Endothelial cell (in vitro differentiated cells): ENCODE measurements at regions not wholly inside any gene's neighbourhood (a gene's known extent, or its start where the extent isn't known, plus 50 kb on each side); places are given as distances from the start of the nearest gene placed in this dataset.

Experiments
- DNase-seq: peaks from one replicate; pipeline ENCODE4 v3.0.0; 2021; ENCODE audit warnings: low spot score
- H3K27ac Mint-ChIP-seq: one replicate; pipeline ENCODE4 v1.8.0; 2021; ENCODE audit warnings: mixed read lengths, inconsistent platforms; ENCODE audit not compliant: unreplicated experiment
- H3K27me3 Mint-ChIP-seq: one replicate; pipeline ENCODE4 v1.8.0; 2021; ENCODE audit warnings: mild to moderate bottlenecking, moderate library complexity, mixed read lengths, inconsistent platforms; ENCODE audit not compliant: unreplicated experiment
- H3K36me3 Mint-ChIP-seq: one replicate; pipeline ENCODE4 v1.8.0; 2021; ENCODE audit warnings: mild to moderate bottlenecking, low read depth, mixed read lengths, inconsistent platforms; ENCODE audit not compliant: unreplicated experiment
- H3K4me1 Mint-ChIP-seq: one replicate; pipeline ENCODE4 v1.8.0; 2021; ENCODE audit warnings: mild to moderate bottlenecking, mixed read lengths, inconsistent platforms; ENCODE audit not compliant: unreplicated experiment
- H3K4me3 Mint-ChIP-seq: one replicate; pipeline ENCODE4 v1.8.0; 2021; ENCODE audit warnings: mild to moderate bottlenecking, mixed read lengths, inconsistent platforms; ENCODE audit not compliant: unreplicated experiment
- H3K9me3 Mint-ChIP-seq: one replicate; pipeline ENCODE4 v1.8.0; 2021; ENCODE audit warnings: mixed read lengths, inconsistent platforms; ENCODE audit not compliant: unreplicated experiment
- TF ChIP-seq, protein P1 (sequence below): fragments of 200-600 bp; sonication (generic); IDR thresholded peaks from one replicate; pipeline ENCODE4 v1.5.0; 2021; ENCODE audit warnings: antibody characterized with exemption; ENCODE audit not compliant: unreplicated experiment

DNA sequence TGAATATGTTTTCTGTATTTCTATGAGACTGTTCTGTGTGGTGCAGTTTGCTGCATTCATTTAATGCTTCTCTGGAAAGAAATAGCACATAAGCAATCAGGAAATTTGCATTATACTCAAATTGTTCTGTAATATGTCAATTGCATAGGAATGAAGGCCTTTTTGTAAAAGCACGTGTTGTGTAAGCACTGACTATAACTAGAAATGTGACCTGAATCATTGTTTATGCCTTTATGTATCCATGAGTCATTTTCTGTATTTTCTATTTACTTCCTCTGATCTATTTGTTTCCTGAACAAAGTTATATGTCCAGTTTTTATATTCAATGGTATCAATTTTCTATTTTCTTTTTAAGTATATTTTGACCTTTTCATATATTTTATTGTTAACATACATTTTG lies 1455.3 kb downstream of the GRIK2 start:
- no peak overlapping the region for H3K4me3 Mint-ChIP-seq
- no peaks in the 10 kb centered on the region for H3K9me3 Mint-ChIP-seq

DNA sequence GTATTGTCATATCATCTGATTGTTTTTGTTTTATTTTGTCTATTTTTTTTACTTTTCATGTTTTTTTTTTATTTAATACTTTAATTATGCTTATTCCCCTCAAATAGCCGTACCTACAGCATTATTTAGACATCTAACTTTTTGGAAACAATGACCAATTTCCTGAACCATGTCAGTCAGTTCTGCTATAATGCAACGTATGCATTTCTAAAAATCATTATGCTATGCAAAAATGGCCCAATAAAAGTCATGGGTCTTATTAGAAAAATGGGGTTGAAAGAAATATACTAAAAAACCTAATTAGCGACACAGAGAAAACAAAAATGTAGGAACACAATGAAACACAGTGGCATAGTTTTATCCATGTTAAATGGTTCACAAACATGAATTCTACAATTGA lies 1454.7 kb downstream of the GRIK2 start:
- no peaks in the 10 kb centered on the region for H3K36me3 Mint-ChIP-seq
- no peak for DNase-seq
- H3K4me1 Mint-ChIP-seq = no peaks in the 10 kb centered on the region
- no peak overlapping the region for H3K27ac Mint-ChIP-seq
- H3K27me3 Mint-ChIP-seq = no peaks in the 10 kb centered on the region
- H3K9me3 Mint-ChIP-seq = no peaks in the 10 kb centered on the region
- H3K4me3 Mint-ChIP-seq = no peak overlapping the region
- TF ChIP-seq, protein P1, sequence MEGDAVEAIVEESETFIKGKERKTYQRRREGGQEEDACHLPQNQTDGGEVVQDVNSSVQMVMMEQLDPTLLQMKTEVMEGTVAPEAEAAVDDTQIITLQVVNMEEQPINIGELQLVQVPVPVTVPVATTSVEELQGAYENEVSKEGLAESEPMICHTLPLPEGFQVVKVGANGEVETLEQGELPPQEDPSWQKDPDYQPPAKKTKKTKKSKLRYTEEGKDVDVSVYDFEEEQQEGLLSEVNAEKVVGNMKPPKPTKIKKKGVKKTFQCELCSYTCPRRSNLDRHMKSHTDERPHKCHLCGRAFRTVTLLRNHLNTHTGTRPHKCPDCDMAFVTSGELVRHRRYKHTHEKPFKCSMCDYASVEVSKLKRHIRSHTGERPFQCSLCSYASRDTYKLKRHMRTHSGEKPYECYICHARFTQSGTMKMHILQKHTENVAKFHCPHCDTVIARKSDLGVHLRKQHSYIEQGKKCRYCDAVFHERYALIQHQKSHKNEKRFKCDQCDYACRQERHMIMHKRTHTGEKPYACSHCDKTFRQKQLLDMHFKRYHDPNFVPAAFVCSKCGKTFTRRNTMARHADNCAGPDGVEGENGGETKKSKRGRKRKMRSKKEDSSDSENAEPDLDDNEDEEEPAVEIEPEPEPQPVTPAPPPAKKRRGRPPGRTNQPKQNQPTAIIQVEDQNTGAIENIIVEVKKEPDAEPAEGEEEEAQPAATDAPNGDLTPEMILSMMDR = no peak

More for the DNA sequence above, 1455.3 kb downstream of the GRIK2 start:
- DNase-seq = no peak
- no peaks in the 10 kb centered on the region for H3K27me3 Mint-ChIP-seq
- no peaks in the 10 kb centered on the region for H3K4me1 Mint-ChIP-seq
- TF ChIP-seq, protein P1 = no peak
- H3K27ac Mint-ChIP-seq = no peak overlapping the region
- no peaks in the 10 kb centered on the region for H3K36me3 Mint-ChIP-seq

DNA sequence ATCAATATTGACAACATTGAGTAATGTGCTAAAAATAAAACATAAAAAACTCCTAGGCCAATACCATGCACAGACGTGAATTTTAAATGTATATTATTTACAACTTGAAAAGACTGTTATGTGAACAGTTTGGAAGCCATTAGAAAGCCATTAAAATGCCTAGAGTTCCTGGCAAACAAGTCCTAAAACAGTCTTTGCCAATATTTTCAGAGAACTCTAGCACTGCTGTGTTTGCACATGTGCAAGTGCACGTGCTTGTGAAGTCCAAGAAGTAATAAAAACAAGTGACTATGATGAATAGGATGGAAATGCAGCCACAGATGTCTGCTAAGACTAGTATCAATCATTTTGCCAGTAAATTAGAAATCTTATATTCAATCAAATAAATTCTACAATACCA lies 1447.6 kb downstream of the GRIK2 start:
- H3K9me3 Mint-ChIP-seq = no peaks in the 10 kb centered on the region
- TF ChIP-seq, protein P1 = no peak
- no peaks in the 10 kb centered on the region for H3K36me3 Mint-ChIP-seq
- no peak overlapping the region for H3K4me3 Mint-ChIP-seq
- H3K27me3 Mint-ChIP-seq = no peaks in the 10 kb centered on the region
- no peak overlapping the region for H3K27ac Mint-ChIP-seq
- H3K4me1 Mint-ChIP-seq = no peaks in the 10 kb centered on the region
- DNase-seq = no peak

DNA sequence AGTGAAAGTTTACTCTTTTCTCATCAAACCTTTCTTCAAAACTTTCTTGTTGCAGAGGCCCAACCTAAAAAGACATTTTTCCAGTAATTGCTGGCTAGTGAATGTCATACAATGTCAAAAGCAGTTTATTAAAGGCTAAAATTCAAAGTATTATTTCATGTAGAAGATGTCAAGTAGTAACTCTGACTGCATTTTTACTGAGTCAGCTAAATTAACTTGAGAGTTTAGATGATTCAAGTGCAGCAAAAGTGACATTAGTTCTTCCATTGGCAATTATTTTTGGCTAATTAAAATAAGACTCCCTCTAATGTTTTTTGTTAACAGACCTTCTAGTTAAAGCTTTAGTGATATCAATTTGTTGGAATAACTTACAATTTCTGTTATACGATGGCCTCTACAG lies 1438.5 kb downstream of the GRIK2 start:
- TF ChIP-seq, protein P1 = no peak
- no peak for DNase-seq
- Mint-ChIP-seq H3K4me1 (peaks cover 2% of the 10 kb centered on the region), H3K27me3 (peaks cover 2% of the 10 kb centered on the region), H3K27ac (no peak overlapping the region), H3K9me3 (no peaks in the 10 kb centered on the region), H3K4me3 (no peak overlapping the region), H3K36me3 (no peaks in the 10 kb centered on the region)

DNA sequence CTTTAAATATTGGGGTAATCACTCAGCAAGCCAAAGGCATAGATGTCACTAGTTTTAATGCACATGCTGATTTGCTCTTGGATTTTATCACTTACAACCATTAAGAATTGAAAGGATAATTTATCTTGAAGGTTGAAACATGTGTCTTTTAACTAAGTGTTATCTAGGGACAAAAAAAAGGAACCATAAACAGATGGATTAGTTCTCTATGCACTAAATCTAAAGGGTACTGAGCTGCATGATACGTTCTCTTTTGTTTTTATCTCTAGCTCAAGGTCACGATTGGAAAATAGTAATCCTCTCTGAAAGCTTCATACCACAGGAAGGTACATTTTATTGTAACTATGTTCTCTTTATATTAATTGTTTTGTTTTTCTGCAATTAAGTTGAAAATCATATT lies 1426.6 kb downstream of the GRIK2 start:
- Mint-ChIP-seq H3K4me3 (no peak overlapping the region), H3K4me1 (no peaks in the 10 kb centered on the region), H3K27me3 (no peaks in the 10 kb centered on the region), H3K27ac (no peak overlapping the region), H3K36me3 (no peaks in the 10 kb centered on the region), H3K9me3 (no peaks in the 10 kb centered on the region)
- DNase-seq = no peak
- TF ChIP-seq, protein P1 = no peak
